Islet precursor cell (in vitro differentiated cells): ENCODE measurements at regions not wholly inside any gene's neighbourhood (a gene's known extent, or its start where the extent isn't known, plus 50 kb on each side); places are given as distances from the start of the nearest gene placed in this dataset.

ENCODE experiments used
- DNase-seq: peaks from one replicate; pipeline ENCODE4 v3.0.0-alpha.2; 2018

DNA sequence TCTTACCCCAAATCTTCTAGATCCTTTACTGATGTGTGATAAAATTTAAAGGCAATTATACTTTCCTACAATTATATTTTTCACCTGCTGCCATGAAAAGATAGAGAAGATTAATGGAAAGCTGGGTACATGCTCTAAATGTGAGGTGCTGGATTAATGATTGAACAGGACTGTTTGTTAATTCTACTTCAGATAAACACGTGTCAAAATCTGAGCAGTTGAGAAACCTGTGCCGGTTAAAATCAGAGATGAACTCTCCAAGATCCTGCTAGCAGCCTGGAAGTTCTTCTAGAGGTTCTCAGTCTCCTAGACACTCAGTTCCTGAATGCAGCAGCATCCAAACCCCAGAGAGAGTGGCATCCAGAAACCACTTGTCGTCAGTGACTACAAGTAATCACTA lies 69.2 kb downstream of the INHBA start:
- no peak for DNase-seq

DNA sequence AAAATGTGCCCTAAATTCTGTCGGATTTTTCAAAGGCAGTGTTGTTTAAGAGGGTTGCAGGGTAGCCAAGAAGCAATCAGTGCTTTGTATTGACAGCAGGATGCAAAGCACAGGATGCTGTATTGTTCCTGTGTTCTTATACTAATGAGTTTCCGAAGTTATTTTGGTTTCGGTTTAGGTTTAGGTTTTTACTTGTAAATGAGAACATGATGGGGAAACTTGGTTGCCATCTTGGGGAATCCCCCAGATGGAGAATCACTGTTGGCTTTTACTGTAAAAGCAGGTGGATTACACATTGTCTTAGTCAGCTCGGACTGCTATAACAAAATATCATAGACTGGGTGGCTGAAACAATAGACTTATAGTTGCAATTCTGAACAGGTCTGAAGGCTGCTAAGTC lies 72.1 kb downstream of the INHBA start:
- DNase-seq, result no peak

DNA sequence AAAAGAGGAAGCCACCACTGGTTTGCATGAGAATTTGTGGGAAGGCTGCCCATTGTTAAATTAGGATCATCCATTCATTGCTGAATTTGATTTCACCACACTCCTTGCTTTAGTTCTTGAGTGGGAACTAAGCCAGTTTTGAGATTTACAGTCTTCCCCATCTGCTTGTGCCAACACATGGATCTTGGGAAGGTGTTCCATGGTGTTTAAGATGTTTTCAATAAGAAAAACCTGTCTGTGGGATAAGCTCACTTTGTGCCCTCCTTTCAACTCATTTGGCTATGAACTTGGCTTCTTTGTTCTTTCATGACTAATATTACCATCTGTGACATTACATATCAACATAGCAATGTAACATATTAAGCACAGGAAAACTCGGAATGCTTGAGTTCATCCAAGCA lies 73.2 kb downstream of the INHBA start:
- no peak for DNase-seq

DNA sequence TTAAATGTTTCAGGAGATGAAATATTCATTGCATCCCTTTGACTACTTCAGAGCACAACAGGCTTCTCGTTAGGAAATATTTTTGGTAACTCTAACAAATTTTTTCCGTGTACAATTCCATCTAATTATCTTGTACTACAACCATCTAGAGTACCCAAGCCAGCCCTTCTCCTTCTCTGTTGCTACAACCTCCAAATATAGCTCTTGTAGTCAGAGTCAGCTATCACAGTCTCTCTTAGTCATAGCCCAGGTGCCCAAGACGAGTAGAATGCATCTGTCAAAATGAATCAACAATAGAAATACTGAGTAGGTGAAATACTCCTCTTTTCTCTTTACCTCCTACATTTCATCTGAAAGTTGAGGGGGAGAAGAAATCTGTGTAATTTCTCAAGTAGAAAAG lies 74.0 kb downstream of the INHBA start:
- no peak for DNase-seq

DNA sequence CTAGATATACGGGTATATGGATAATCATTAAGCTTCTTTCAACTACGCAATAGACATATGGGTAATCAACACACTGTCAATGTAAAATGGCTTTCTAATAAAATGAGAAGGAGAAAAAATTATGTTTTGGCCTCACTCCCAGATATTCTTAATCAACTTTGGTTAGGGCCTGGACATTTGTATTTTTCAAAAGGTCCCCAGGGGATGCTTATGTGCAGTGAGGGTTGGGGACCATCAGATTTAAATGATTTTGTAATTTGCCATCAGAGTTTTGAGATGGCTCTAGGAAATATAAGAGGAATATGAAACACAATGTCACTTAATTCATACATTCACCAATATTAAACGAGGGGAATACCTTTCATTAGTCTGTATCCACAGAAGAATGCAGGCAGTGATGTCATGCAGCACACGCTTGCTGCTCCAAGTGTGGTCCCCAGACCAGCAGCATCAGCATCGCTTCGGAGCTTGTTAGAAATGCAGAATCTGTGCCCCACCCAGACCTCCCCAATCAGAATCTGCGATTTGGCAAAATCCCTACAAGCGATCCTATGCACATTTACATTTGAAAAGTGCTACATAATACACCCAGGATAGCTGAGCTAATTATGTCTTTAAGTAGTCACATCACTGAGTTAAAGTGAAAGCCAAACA lies 75.1 kb downstream of the INHBA start:
- DNase-seq, result no peak

DNA sequence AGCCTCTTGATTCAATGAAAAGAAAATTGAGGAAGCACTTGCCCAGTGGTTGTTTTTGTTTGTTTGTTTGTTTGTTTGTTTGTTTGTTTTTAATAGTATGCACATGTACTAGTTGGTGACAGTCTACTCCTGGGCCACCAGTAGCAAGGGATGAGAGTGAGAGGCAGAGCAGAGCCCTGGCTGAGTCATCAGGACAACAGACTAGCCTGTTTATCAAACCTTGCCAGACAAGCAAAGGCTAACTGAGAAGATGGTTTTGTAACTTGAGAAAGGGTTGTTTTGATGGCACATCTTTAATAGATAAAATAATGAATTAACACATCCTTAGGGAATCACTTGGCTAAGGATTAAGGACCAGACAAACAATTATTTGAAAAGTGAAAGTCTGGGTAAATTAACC lies 78.1 kb downstream of the INHBA start:
- DNase-seq, result peak; percentile 73

DNA sequence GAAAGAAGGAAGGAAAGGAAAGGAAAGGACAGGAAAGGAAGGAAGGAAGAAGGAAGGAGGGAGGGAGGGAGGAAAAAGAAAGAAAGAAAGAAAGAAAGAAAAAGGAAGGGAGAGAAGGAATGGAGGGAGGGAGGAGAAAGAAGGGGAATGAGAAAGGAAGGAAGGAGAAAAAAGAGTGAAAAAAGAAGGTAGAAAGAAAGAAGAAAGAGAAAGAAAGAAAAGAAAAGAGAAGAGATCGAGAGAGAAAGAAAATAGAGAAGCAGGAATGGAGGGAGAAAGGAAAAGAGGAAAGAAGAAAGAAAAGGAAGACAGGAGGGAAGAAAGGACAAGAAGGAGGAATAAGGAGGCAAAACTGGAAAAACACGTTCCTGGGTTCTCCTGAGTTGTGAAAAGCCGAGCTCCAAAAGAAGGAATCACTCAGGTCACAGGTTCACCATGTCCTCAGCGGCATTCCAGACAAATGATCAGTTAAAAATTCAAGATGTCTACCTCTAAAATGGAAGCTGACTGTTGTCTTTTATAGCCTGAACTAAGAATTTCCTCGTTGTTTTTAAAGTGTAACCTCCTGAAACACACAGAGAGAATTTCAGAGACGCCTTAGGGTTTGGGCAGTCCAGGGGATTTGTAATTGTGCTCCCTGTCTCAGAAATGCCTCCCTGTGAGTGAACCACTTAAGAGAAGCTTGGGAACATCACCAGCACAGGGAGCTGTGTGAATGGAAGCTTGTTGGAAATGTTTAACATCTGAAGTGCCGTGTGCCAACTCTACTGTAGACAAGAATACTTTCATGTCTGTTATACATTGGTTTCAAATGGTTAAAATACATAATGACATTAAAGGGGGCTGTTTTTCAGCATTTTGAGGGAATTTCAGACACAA lies 80.7 kb downstream of the INHBA start:
- DNase-seq, result no peak

DNA sequence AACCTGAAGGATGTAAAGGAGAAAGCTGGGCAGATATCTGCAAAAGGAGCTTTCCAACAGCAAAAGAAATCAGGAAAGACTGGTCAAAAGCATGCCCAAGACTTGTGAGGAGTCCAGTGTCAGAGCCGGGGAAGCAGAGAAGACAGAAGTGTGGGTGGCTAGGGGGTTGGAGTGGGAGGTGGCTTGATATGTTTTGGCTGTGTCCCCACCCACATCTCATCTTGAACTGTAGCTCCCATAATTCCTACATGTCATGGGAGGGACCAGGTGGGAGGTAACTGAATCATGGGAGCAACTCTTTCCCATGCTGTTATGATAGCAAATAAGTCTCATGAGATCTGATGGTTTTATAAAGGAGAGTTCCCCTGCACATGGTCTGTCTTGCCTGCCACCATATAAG lies 84.9 kb downstream of the INHBA start:
- DNase-seq, result no peak

DNA sequence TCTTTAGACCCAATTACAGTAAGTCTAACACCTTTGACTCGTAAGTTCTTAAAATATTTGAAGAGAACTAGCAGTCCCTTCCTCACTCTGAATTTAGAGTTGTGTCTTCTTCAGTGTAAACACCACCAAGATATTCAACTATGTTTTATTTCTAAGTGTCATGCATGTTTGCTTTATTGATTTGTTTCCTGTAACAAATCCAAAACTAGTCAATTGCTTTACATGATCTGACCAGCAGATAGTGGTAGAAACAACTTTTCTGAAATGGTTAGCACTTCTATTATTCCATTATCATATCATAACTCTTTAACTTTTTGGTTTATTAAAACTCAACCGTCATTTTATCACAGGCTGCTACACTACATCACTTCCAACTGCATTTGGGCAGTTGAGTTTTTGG lies 90.1 kb downstream of the INHBA start:
- no peak for DNase-seq

DNA sequence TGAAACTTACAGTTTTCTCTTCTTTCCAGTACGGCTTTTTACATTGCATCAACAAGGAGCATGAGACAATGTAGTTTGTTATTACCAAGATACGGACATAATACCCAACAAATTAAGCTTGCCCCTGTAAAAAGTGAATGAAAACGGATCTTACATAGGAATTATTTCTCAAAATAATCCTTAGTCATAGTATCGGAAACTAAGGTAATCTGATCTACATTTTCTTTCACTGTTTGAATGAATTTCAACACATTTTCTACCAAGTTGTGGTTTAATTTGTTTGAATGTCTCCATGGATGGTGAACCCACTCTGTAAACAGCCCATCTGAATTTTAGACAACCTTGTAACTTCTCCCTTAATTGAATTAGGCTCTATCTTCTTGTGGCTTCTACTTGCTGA lies 90.5 kb downstream of the INHBA start:
- DNase-seq, result no peak

DNA sequence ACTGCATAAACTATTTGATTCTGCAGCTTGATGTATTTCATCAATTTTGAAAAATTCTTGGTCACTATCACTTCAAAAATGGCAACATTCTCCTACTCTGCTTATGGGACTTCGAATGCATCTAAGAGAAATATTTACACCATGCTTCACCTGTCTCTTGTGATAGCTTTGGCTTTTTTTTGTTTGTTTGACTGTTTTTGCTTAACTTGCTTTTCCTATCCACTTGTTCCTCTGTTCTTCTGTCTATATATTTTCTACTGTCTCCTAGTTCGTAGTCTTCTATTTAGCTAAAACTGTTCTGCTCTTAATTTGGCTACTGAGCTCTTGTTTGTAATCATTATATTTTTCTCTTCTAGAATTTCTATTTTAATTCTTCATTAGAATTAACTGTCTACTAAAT lies 94.4 kb downstream of the INHBA start:
- no peak for DNase-seq

DNA sequence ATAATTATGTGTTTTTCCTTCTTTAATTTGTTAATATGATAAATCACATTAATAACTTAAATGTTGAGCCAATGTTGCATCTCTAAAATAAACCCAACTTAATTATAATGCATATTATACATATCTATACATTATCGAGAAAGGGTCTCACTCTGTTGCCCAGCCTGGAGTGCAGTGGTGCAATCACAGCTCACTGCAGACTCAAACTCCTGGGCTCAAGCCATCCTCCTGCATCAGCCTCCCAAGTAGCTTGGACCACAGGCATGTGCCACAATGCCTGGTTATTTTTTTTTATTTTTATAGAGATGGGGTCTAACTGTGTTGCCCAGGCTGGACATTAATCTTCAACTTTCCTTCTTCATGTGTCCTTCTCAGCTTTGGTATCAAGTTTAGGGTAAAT lies 98.9 kb downstream of the INHBA start:
- no peak for DNase-seq

DNA sequence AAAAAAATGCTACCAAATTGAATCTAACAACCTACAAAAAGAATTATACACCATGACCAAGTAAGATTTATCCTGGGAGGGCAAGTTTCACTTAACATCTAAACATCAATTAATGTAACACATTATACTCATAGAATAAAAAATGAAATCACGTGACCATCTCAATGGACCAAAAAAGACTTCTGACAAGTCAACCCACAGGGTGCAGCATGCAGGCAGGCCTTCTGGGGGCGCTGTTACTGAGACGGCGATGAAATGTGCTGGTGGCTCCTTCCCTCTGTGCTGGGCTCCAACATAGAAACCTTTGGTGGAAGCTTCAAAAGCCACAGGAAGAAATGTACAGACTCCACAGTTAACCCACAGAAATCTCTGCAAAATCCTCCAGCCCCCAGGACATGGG lies 103.1 kb downstream of the INHBA start:
- no peak for DNase-seq

DNA sequence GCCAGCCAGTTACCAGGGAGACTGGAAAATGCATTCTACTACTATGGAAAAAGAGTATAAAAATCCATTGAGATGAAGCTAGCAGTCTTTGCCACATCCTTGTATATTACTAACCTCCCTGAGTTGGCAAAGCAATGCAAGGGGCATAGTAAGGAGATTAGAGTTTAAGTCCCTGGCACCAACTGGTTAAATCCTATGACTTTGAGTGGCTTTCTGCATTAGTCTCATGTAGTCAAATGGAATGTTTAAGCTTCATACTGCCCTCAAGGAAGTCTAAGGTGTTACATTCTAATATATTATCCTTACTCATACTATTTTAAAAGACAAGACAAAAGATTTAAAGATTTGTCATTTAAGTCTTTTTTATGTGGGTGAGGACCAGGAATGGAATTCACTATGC lies 110.1 kb downstream of the INHBA start:
- no peak for DNase-seq

DNA sequence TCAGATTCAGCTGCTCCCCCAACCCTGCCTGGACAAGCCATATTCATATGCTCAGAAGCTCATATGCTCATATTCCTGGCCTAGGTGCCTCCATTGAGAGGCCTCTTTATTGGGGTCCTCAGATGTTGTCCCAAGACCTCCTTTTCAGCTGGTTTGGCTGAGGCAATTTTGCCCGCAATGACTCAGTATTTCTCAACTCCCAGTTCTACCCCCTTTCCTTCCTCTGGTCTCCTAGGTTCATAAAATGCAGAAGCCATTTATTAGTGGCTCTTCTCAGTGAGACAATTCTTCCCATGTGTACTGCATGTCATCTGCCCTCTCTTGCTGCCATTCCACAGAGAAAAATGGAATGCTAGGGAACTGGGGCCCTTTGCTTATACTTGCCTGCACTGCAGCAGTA lies 110.7 kb downstream of the INHBA start:
- no peak for DNase-seq

DNA sequence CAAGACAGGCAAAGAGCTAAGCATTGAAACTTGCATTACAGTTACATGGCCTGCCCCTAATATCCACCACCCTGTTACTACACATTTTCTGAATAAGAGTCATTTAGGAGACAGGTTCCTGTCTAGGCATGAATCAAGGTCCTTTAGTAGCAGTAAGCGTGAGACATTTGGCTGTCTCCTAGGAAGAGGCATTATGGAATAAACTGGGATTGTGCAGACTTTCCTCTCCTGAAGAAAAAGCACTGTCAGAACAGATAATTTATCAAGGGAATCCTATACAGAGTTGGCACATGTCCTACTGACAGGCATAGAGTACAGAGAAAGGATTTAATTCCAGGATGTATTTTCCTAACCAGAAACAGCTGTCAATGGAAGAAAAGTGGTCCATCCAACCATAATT lies 111.9 kb downstream of the INHBA start:
- no peak for DNase-seq

DNA sequence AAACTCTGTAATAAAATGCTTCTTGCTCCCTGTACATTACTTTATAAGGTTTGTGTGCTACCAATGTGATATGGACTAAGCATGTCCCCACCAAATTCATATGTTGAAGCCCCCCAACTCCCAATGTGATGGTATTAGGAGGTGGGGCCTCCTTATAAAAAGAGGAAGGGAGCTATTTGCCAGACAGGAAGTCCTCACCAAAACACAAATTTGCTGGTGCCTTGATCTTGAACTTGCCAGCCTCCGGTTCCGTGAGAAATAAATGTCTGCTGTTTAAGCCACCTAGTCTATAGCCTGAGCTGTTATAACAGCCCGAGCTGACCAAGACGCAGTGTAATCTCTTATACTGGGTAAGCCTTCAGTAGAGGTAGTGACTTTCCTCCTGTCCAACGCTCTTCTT lies 114.5 kb downstream of the INHBA start:
- no peak for DNase-seq

DNA sequence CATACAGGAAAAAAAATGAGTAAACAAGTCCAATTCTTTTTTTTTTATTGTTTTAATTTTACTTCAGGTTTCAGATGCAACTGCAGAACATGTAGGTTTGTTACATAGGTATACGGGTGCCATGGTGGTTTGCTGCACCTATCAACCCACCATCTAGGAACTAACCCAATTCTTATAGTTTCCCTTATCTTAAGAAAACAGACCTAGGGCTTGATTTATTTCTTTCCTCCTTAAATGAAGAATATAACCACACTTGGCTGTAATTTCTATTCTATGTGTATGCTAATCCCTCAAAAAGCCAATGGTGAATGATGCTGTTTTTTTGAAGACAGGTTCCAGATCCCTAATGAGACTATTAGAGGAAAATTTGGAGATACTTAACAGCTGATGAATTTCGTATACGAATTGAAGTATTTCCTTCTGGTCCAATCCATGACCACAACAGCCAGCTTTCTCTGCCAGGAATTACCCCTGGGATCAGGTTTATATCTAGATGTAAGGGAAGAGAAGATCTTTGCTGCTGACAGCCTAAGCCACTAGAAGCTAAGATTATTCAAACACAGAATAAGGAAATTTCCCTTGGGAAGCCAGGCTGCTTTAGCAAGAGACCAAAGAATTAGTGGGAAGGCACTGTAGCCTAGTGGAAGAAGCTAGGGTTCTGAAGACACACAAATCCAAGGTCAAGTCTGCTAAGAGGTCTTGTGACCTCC lies 115.8 kb downstream of the INHBA start:
- no peak for DNase-seq

DNA sequence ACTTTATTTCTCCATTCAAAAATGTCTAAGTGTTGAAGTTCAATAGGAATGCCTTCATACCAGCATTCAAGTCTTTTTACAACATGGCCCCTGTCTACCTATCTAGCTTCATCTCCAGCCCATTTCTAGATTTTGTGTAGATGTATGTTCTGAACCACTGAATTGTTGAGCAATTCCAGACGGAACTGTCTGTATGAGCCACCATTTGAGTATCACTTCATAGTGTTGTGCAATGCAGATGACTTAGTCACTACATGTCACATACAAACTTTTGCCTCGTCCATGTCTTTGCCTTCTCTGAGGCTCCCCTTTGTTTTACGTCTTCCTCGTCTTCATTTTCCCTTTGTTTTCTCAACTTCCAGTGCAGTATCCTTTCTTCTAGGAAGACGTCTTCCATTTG lies 118.1 kb downstream of the INHBA start:
- DNase-seq, result no peak

DNA sequence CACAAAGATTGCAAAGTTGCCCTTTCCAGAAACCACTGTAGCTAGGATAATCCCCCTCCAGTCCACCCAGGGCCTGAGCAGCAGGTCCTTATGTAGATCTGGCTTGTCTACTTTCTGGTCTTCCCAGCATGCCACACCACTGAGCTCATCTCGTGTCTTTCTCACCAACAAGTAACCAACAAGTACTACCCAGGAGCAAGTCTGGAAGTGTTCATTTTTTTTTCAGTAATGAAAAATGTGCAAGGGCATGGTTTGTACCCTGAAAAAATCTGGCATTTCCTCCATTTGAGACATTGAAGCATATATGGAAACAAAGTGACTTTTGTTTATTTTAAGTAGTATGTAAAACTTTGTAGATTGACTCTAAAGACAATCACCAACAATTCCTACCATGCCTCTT lies 120.8 kb downstream of the INHBA start:
- DNase-seq, result no peak

DNA sequence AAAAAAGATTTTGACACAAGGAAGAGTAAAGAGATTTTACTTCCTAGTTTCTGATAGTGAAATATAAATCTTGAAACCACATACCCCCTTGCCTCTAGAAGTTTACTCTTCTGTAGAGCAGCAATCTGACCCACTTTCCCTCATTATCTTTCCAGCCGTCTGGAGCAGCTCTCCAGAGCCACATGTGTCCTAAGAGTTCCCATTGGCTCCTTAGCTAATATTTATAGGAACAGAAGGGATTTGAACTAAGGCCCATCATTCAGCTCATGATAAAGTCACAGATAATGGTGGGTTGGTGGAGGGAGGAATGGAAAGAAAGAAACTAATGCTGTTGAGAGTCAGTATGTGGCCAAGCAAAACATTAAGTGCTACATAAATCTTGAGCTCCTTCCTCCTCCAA lies 121.8 kb downstream of the INHBA start:
- DNase-seq, result no peak

DNA sequence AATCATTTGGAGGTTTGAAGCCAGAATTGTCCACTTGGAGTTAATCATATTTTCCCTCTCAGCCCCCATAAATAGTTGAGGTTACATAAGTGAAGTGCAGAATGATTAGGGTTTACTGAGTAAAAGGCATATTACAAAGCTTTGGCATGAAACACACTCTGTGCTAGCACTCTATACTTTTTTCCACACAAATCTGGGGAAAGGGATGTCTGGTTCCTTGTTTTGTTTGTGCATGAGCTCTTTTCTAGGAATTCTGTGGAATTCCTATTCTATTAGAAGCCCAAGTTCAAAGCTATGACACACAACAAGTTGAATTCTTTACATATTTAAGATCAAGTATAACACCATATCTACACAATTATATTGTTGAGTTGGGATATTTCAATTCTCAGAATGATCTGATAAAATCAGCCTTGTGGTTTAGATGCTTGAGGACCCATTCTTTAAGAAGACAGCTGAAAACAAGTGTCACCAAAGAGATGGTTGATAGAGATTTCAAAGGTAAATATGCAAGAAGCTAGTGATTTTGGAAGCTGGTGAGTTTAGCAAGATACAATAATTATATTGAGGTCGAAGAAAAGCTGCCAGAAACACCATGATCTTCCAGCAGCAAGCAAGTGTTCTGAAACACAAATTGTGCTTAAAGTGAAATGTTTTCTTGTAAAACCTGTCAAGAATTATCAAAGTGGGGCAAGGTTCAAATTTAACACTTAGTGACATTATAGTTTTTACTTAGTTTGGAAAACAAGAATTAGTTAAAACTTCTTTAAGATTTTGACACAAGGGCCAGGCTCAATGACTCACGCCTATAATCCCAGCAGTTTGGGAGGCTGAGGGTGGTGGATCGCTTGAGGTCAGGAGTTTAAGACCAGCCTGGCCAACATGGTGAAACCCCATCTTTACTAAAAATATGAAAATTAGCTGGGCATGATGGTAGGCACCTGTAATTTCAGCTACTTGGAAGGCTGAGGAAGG lies 122.6 kb downstream of the INHBA start:
- DNase-seq, result no peak

DNA sequence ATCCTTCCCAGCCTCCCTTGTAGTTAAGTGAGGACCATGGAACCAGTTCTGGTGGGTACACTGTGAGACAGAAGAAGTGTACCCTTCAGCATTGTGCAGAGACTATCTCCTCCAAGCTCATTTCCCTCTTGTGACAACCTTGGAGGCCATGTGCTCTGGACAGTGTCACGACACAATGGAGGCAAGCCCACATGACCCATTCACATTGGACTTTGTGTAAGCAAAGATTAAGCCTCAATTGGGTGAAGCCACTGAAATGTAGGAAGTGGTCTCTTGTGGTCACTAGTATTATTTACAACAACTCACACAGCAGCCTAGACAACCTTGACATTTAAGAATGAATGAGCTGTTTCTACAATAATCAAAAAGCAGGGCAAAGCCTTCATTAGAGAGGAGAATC lies 124.2 kb downstream of the INHBA start:
- no peak for DNase-seq
